ENCODE measurements at regions not wholly inside any gene's neighbourhood (a gene's known extent, or its start where the extent isn't known, plus 50 kb on each side); places are given as distances from the start of the nearest gene placed in this dataset.

DNA sequence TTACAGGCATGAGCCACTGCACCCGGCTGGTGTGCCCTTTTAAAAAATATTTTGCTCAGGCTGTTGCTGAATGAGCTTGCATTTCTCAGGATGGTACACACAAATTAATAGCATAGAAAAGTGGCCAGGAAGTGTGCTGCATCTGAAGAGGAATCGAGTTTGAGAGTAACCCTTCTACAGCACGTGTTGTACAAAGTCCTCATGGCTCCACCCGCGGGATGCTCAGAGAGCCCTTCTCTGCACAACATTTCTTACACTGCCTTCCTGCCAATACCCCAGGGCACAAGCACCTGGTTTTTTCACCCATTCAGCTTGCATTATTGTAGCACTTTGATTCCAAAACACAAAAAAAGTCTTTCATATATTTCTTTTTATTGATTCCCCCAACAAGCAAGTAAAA, 90.1 kb upstream of the NEDD4L start:
- 94% methylated on average over 5 of the region's 5 CpGs; no CpG with 5 or more reads in 1 of the 2 experiments for WGBS, 2 experiments (ENCODE audit: extremely low coverage in 1 of 2, insufficient coverage in 1 of 2, insufficient read length in 1 of 2, insufficient replicate concordance in 2 of 2, low coverage in 1 of 2, low lambda C conversion rate in 2 of 2, missing lambda C conversion rate in 1 of 2)

More for the DNA sequence above, 90.1 kb upstream of the NEDD4L start:
- Histone ChIP-seq H3K4me2 (ENCODE audit: insufficient read depth in 1 of 2, low read depth in 2 of 2, low read length in 2 of 2) (no peak overlapping the region), H4K8ac (ENCODE audit: extremely low read depth, insufficient read depth, low read length) (no peak overlapping the region), H2BK15ac (ENCODE audit: low read length) (no peak overlapping the region), H2AFZ (ENCODE audit: low read length) (no peak overlapping the region), H3K79me1 (ENCODE audit: low read depth, low read length) (no peaks in the 10 kb centered on the region), H3K4me1 (replicated peaks in 1 of 4; ENCODE audit: control insufficient read depth in 3 of 4, insufficient read depth in 4 of 4, low read length in 3 of 4) (no peaks in the 10 kb centered on the region), H4K5ac (ENCODE audit: insufficient read length, low read depth, low read length) (no peak overlapping the region), H3K9ac (replicated peaks in 1 of 4; ENCODE audit: extremely low read depth in 1 of 4, low read depth in 3 of 4, low read length in 3 of 4) (no peak overlapping the region), H3K27ac (ENCODE audit: low read depth, low read length) (no peak overlapping the region), H3K4me3 (ENCODE audit: extremely low read depth in 1 of 4, insufficient read depth in 2 of 4, low read depth in 3 of 4, low read length in 4 of 4) (no peak overlapping the region), H2BK12ac (ENCODE audit: low read depth, low read length) (no peak overlapping the region), H3K18ac (ENCODE audit: extremely low read depth, low read length) (no peak overlapping the region), H3K9me3 (ENCODE audit: insufficient read depth in 2 of 2, low read depth in 1 of 2, low read length in 1 of 2) (no peaks in the 10 kb centered on the region), H2BK120ac (replicated peaks; ENCODE audit: low read depth, low read length) (no peak overlapping the region), H2AK5ac (ENCODE audit: low read depth, low read length) (no peak overlapping the region), H3K27me3 (replicated peaks in 1 of 4; ENCODE audit: control insufficient read depth in 3 of 4, extremely low read depth in 1 of 4, insufficient read depth in 3 of 4, low read length in 3 of 4) (no peaks in the 10 kb centered on the region), H3K56ac (replicated peaks; ENCODE audit: insufficient read length, low read depth, low read length) (no peak overlapping the region), H3K79me2 (ENCODE audit: control insufficient read depth in 1 of 2, insufficient read depth in 2 of 2, low read length in 2 of 2) (no peaks in the 10 kb centered on the region), H4K20me1 (replicated peaks in 1 of 2; ENCODE audit: control insufficient read depth in 1 of 2, insufficient read depth in 2 of 2, low read length in 2 of 2) (no peaks in the 10 kb centered on the region), H2BK20ac (ENCODE audit: low read length) (no peak overlapping the region), H3K4ac (replicated peaks; ENCODE audit: insufficient read length, low read depth, low read length) (no peak overlapping the region), H3K14ac (ENCODE audit: insufficient read length) (no peak overlapping the region), H2BK5ac (ENCODE audit: low read depth, low read length) (no peak overlapping the region), H3K23ac (ENCODE audit: insufficient read length) (no peak overlapping the region), H3K23me2 (ENCODE audit: low read depth, low read length) (no peaks in the 10 kb centered on the region), H3K36me3 (ENCODE audit: control insufficient read depth in 2 of 4, insufficient read depth in 4 of 4, low read length in 3 of 4) (no peaks in the 10 kb centered on the region), H4K91ac (replicated peaks; ENCODE audit: insufficient read length, low read length) (no peak overlapping the region)
- ChIA-PET CTCF (ENCODE audit: partially characterized antibody) (interaction anchor here (1.5 kb wide), 1 partner anchor 72 kb away, joined by 5 read pairs; no protein-coding TSS in a partner anchor), POLR2A (ENCODE audit: partially characterized antibody) (no interaction called here)
- TF ChIP-seq CREB1 (IDR thresholded peaks at IDR 0.05) (no peak), GTF2F1 (IDR thresholded peaks at IDR 0.05; ENCODE audit: borderline replicate concordance, low read depth, low read length) (no peak), POU5F1 (IDR thresholded peaks at IDR 0.05; ENCODE audit: low read depth, low read length) (no peak), CBX8 (IDR thresholded peaks at IDR 0.05; ENCODE audit: borderline replicate concordance, low read depth, low read length) (no peak)
- DNase-seq (ENCODE audit: low read depth in 1 of 2, low spot score in 2 of 2) = no peak
- no peak for FAIRE-seq
